SK-N-SH (cell line): ENCODE measurements at regions not wholly inside any gene's neighbourhood (a gene's known extent, or its start where the extent isn't known, plus 50 kb on each side); places are given as distances from the start of the nearest gene placed in this dataset.

Source experiments
- CTCF ChIA-PET: fragments of 300-600, 350-600 bp; formaldehyde crosslinking; extraction: SDS; loops from one replicate; lab custom pipeline; 2021; lab: Yijun Ruan, JAX
- POLR2A ChIA-PET: fragments of 350-600 bp; sonication (Branson Sonifier 250); formaldehyde crosslinking; extraction: SDS; loops from one replicate; lab custom pipeline; 2020; ENCODE audit warnings: antibody characterized with exemption, inconsistent platforms; lab: Yijun Ruan, JAX
- DNase-seq: peaks from one replicate; pipeline ENCODE4 v3.0.0; 2012
- H2AFZ ChIP-seq: fragments of 200-600 bp; sonication (generic); 2 replicates; pipeline ENCODE4 v1.8.1; 2016; ENCODE audit warnings: antibody characterized with exemption, mild to moderate bottlenecking, low read depth
- H3F3A ChIP-seq: fragments of 200-600 bp; sonication (generic); replicated peaks from 2 replicates; pipeline ENCODE3; 2016; ENCODE audit warnings: antibody characterized with exemption, mild to moderate bottlenecking; ENCODE audit not compliant: insufficient read depth
- H3K27ac ChIP-seq, 2 experiments: fragments of 200-500 bp in 1 of 2; fragments of 200-600 bp in 1 of 2; sonication (Bioruptor generic) in 1 of 2; sonication (generic), shearing (Covaris generic) in 1 of 2; 2 replicates each; pipeline versions ENCODE4 v1.5.1 to v1.6.1; 2014 to 2016; ENCODE audit warnings: low read depth in 2 of 2, inconsistent platforms in 1 of 2, low read length in 1 of 2, mild to moderate bottlenecking in 1 of 2, mixed read lengths in 1 of 2
- H3K27me3 ChIP-seq: fragments of 200-600 bp; sonication (generic), shearing (Covaris generic); 2 replicates; pipeline ENCODE4 v1.6.1; 2016; ENCODE audit warnings: mixed run types; ENCODE audit not compliant: insufficient read depth
- H3K36me3 ChIP-seq, 2 experiments: fragments of 200-500 bp in 1 of 2; fragments of 200-600 bp in 1 of 2; sonication (Bioruptor generic) in 1 of 2; sonication (generic) in 1 of 2; replicated peaks in 1 of 2; 2 replicates each; pipeline versions ENCODE3 to v1.5.1; 2014 to 2016; ENCODE audit warnings: low read length in 1 of 2, mild to moderate bottlenecking in 1 of 2; ENCODE audit not compliant: insufficient read depth in 2 of 2, control insufficient read depth in 1 of 2
- H3K4me1 ChIP-seq, 2 experiments: fragments of 200-500 bp in 1 of 2; fragments of 200-600 bp in 1 of 2; sonication (Bioruptor generic) in 1 of 2; sonication (generic), shearing (Covaris generic) in 1 of 2; 2 replicates each; pipeline versions ENCODE4 v1.5.1 to v1.6.1; 2014 to 2016; ENCODE audit warnings: low read depth in 1 of 2, low read length in 1 of 2, mixed run types in 1 of 2; ENCODE audit not compliant: insufficient read depth in 2 of 2, control insufficient read depth in 1 of 2
- H3K4me2 ChIP-seq: fragments of 200-600 bp; sonication (generic), shearing (Covaris generic); 2 replicates; pipeline ENCODE4 v1.6.1; 2017; ENCODE audit warnings: mixed run types
- H3K4me3 ChIP-seq, 2 experiments: fragments of 200-500 bp in 1 of 2; fragments of 200-600 bp in 1 of 2; sonication (Bioruptor generic) in 1 of 2; sonication (generic), shearing (Covaris generic) in 1 of 2; 2 replicates each; pipeline versions ENCODE4 v1.5.1 to v1.8.1; 2014 to 2016; ENCODE audit warnings: low read depth in 2 of 2, inconsistent platforms in 1 of 2, low read length in 1 of 2, mild to moderate bottlenecking in 1 of 2, mixed read lengths in 1 of 2, moderate library complexity in 1 of 2
- H3K79me2 ChIP-seq: fragments of 200-600 bp; sonication (generic); 2 replicates; pipeline ENCODE4 v1.8.1; 2017; ENCODE audit warnings: mild to moderate bottlenecking; ENCODE audit not compliant: insufficient read depth
- H3K9ac ChIP-seq: fragments of 200-600 bp; sonication (generic); 2 replicates; pipeline ENCODE4 v1.6.1; 2017; ENCODE audit warnings: mixed run types
- H3K9me2 ChIP-seq: fragments of 200-600 bp; sonication (generic); 2 replicates; pipeline ENCODE4 v1.6.1; 2017; ENCODE audit warnings: mixed run types
- H3K9me3 ChIP-seq: fragments of 200-600 bp; sonication (generic); 2 replicates; pipeline ENCODE4 v1.6.1; 2017; ENCODE audit warnings: mixed run types, mild to moderate bottlenecking, moderate library complexity
- H4K20me1 ChIP-seq: fragments of 200-600 bp; sonication (generic); 2 replicates; pipeline ENCODE4 v1.6.1; 2017; ENCODE audit warnings: mild to moderate bottlenecking, mixed run types; ENCODE audit not compliant: insufficient read depth
- EP300 ChIP-seq, 2 experiments: IDR thresholded peaks; 2 replicates each; pipeline versions ENCODE4 v1.4.0 to v1.6.1; 2012; ENCODE audit warnings: borderline replicate concordance in 1 of 2, low read depth in 1 of 2, low read length in 1 of 2
- FOSL2 ChIP-seq: IDR thresholded peaks from 2 replicates; pipeline ENCODE4 v1.4.0; 2012; ENCODE audit warnings: low read depth, mild to moderate bottlenecking, moderate library complexity, borderline replicate concordance
- GATA2 ChIP-seq: sonication (generic); formaldehyde crosslinking; IDR thresholded peaks from 2 replicates; pipeline ENCODE4 v1.5.0; 2020; ENCODE audit warnings: mild to moderate bottlenecking, missing genetic modification reagents
- MAX ChIP-seq: IDR thresholded peaks from 2 replicates; pipeline ENCODE4 v1.4.0; 2012; ENCODE audit warnings: low read depth
- PBX3 ChIP-seq: IDR thresholded peaks from 2 replicates; pipeline ENCODE4; 2012
- POLR2AphosphoS5 ChIP-seq: IDR thresholded peaks from 2 replicates; pipeline ENCODE4 v1.6.1; 2012; ENCODE audit warnings: low read depth, low read length
- RXRA ChIP-seq: IDR thresholded peaks from 2 replicates; pipeline ENCODE4 v1.4.0; 2012; ENCODE audit warnings: low read depth, mild to moderate bottlenecking, borderline replicate concordance
- SMC3 ChIP-seq: IDR thresholded peaks from 2 replicates; pipeline ENCODE4 v1.6.1; 2012; ENCODE audit warnings: low read depth, low read length, improper control_type of control experiment
- TEAD4 ChIP-seq: IDR thresholded peaks from 2 replicates; pipeline ENCODE4 v1.4.0; 2012; ENCODE audit warnings: mild to moderate bottlenecking, borderline replicate concordance; ENCODE audit not compliant: insufficient read depth
- WGBS: methylation state at CpG from one replicate; pipeline ENCODE4 v1.1.6; 2017; ENCODE audit warnings: low lambda C conversion rate; 5-methylcytosine and 5-hydroxymethylcytosine counted together

DNA sequence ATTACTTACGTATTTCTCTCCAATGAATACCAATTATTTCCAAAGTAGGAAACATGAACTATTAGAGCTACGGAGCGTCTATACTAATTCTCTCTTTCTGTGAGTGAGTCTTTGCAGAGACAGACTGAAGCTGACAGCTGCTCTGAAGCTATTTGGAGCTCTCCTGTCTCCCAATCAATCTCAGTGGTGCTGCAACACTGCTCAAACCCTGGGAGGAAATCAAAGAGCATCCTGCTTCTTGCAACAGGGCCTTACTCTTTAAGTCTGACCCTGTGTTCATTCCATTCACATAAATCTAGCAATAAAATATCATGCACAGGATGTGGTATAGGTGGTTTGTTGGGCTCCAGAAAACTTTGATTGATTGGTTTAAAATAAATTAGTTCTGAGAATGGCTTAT is 685.7 kb upstream of the IGFBP3 start:
- no peaks in the 10 kb centered on the region for H3F3A ChIP-seq
- no peak for DNase-seq
- peaks cover 6 to 9% of the 10 kb centered on the region in 2 experiments; a peak in 2 of 4 replicates for H3K4me1 ChIP-seq
- no peaks in the 10 kb centered on the region for H3K9me3 ChIP-seq
- H4K20me1 ChIP-seq = no peaks in the 10 kb centered on the region
- no peak overlapping the region for H2AFZ ChIP-seq
- no peaks in the 10 kb centered on the region for H3K79me2 ChIP-seq
- H3K9ac ChIP-seq = no peak overlapping the region
- no peak for TF ChIP-seq SMC3
- TF ChIP-seq FOSL2 = no peak
- TF ChIP-seq RXRA = no peak
- no peak for TF ChIP-seq PBX3
- H3K4me2 ChIP-seq = no peak overlapping the region
- no peak overlapping the region for H3K27ac ChIP-seq
- WGBS = 80% methylated on average over 3 of the region's 3 CpGs
- H3K9me2 ChIP-seq = no peaks in the 10 kb centered on the region
- H3K4me3 ChIP-seq = no peak overlapping the region
- ChIA-PET CTCF (no interaction called here), POLR2A (no interaction called here)
- no peaks in the 10 kb centered on the region for H3K27me3 ChIP-seq
- H3K36me3 ChIP-seq = no peaks in the 10 kb centered on the region

GRCh38 chr7:46604241-46604661 is 683.2 kb upstream of the IGFBP3 start:
- H3K79me2 ChIP-seq = no peaks in the 10 kb centered on the region
- peak overlapping the region; percentile 1 to 39; a peak in 3 of 4 replicates for H3K27ac ChIP-seq
- 37% methylated on average over 3 of the region's 3 CpGs for WGBS
- no peaks in the 10 kb centered on the region for H3K36me3 ChIP-seq
- H3K4me1 ChIP-seq = peaks cover 6 to 9% of the 10 kb centered on the region in 2 experiments; a peak in 2 of 4 replicates
- peak overlapping the region; percentile 18 for H2AFZ ChIP-seq
- H3K4me2 ChIP-seq = peak overlapping the region; percentile 2; the same call in 1 of the 2 replicates
- H3F3A ChIP-seq = no peaks in the 10 kb centered on the region
- no peaks in the 10 kb centered on the region for H3K9me3 ChIP-seq
- no peak overlapping the region for H3K4me3 ChIP-seq
- no peaks in the 10 kb centered on the region for H3K9me2 ChIP-seq
- H3K27me3 ChIP-seq = no peaks in the 10 kb centered on the region
- POLR2A ChIA-PET = no interaction called here
- no peak for TF ChIP-seq POLR2AphosphoS5
- TF ChIP-seq PBX3 = no peak
- no peak for TF ChIP-seq EP300 (IDR thresholded peaks at IDR 0.05; ENCODE audit: borderline replicate concordance in 1 of 2, low read depth in 1 of 2, low read length in 1 of 2)
- no peak for TF ChIP-seq GATA2 (CRISPR knock-in tag)
- no peak for TF ChIP-seq MAX
- CTCF ChIA-PET = interaction anchor here (0.7 to 1.1 kb wide), 3 partner anchors 11 to 484 kb away, joined by 3 read pairs; no protein-coding TSS in a partner anchor
- H3K9ac ChIP-seq = no peak overlapping the region
- DNase-seq = no peak
- H4K20me1 ChIP-seq = no peaks in the 10 kb centered on the region

DNA sequence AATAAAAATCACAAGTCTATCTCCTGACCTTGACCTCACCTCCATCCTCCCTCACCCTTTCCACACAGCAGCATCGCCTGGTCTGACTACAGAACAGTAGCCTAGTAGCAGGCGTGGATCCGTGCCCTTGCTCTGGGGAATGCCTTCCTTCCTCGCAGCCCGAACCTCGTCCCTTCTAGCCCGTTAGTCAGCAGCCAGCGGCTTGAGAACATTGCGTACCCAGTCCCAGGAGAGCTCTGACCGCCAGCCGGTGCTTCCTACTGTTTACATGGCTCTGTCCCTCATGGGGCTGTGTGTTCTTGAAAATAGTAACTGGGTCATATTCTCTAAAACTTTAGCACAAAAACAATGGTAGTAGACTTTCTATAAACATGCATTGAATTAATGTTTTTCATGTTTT is 682.7 kb upstream of the IGFBP3 start:
- H3K9me2 ChIP-seq = no peaks in the 10 kb centered on the region
- no peak overlapping the region; a peak in 1 of 4 replicates for H3K27ac ChIP-seq
- ChIA-PET POLR2A (no interaction called here), CTCF (no interaction called here)
- H3K9ac ChIP-seq = no peak overlapping the region
- 87% methylated on average over 11 of the region's 11 CpGs for WGBS
- DNase-seq = peak; percentile 10
- no peaks in the 10 kb centered on the region for H3K79me2 ChIP-seq
- H3F3A ChIP-seq = no peaks in the 10 kb centered on the region
- H3K9me3 ChIP-seq = no peaks in the 10 kb centered on the region
- peak overlapping the region; percentile 2; the same call in 1 of the 2 replicates for H3K4me2 ChIP-seq
- no peaks in the 10 kb centered on the region for H4K20me1 ChIP-seq
- H3K27me3 ChIP-seq = no peaks in the 10 kb centered on the region
- H3K36me3 ChIP-seq = no peaks in the 10 kb centered on the region
- H3K4me1 ChIP-seq = peaks cover 6 to 9% of the 10 kb centered on the region in 2 experiments; a peak in 2 of 4 replicates
- no peak for TF ChIP-seq POLR2AphosphoS5
- no peak for TF ChIP-seq MAX
- no peak for TF ChIP-seq TEAD4
- no peak overlapping the region for H3K4me3 ChIP-seq
- peak overlapping the region; percentile 18; the same call in 1 of the 2 replicates for H2AFZ ChIP-seq
